Sigmoid colon (tissue), 4 donors: ENCODE measurements at regions not wholly inside any gene's neighbourhood (a gene's known extent, or its start where the extent isn't known, plus 50 kb on each side); places are given as distances from the start of the nearest gene placed in this dataset.

Experiments
- POLR2AphosphoS5 ChIP-seq, 4 donors: sonication (generic); formaldehyde crosslinking; IDR thresholded peaks; one replicate each; pipeline ENCODE4 v1.6.1; 2017; ENCODE audit warnings: antibody characterized with exemption in 4 of 4
- TF ChIP-seq, protein P1 (sequence below), 4 experiments: fragments of 450-650 bp in 3 of 4; fragments of 200-600 bp in 1 of 4; IDR thresholded peaks; one replicate each; pipeline ENCODE4 v1.5.1; 2016 to 2019; ENCODE audit warnings: antibody characterized with exemption in 4 of 4, mild to moderate bottlenecking in 3 of 4, moderate library complexity in 2 of 4

GRCh38 chr3:146803745-146804144, 198.6 kb upstream of the PLSCR5 start:
- TF ChIP-seq, protein P1, sequence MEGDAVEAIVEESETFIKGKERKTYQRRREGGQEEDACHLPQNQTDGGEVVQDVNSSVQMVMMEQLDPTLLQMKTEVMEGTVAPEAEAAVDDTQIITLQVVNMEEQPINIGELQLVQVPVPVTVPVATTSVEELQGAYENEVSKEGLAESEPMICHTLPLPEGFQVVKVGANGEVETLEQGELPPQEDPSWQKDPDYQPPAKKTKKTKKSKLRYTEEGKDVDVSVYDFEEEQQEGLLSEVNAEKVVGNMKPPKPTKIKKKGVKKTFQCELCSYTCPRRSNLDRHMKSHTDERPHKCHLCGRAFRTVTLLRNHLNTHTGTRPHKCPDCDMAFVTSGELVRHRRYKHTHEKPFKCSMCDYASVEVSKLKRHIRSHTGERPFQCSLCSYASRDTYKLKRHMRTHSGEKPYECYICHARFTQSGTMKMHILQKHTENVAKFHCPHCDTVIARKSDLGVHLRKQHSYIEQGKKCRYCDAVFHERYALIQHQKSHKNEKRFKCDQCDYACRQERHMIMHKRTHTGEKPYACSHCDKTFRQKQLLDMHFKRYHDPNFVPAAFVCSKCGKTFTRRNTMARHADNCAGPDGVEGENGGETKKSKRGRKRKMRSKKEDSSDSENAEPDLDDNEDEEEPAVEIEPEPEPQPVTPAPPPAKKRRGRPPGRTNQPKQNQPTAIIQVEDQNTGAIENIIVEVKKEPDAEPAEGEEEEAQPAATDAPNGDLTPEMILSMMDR (IDR thresholded peaks at IDR 0.05), result no peak
- TF ChIP-seq POLR2AphosphoS5 (IDR thresholded peaks at IDR 0.05), result no peak
